OCI-LY3 (cell line): ENCODE measurements at regions not wholly inside any gene's neighbourhood (a gene's known extent, or its start where the extent isn't known, plus 50 kb on each side); places are given as distances from the start of the nearest gene placed in this dataset.

ENCODE experiments used
- CTCF ChIP-seq: fragments of 200-600, 300-600 bp; sonication (generic); IDR thresholded peaks from 2 replicates; pipeline ENCODE4 v1.5.1; 2014; ENCODE audit warnings: antibody characterized with exemption, low read length, low read depth
- EZH2phosphoT487 ChIP-seq: fragments of 200-600 bp; shearing (Covaris generic); IDR thresholded peaks from 2 replicates; pipeline ENCODE4 v1.6.1; 2018; ENCODE audit warnings: antibody characterized with exemption, mixed run types, low read depth

DNA sequence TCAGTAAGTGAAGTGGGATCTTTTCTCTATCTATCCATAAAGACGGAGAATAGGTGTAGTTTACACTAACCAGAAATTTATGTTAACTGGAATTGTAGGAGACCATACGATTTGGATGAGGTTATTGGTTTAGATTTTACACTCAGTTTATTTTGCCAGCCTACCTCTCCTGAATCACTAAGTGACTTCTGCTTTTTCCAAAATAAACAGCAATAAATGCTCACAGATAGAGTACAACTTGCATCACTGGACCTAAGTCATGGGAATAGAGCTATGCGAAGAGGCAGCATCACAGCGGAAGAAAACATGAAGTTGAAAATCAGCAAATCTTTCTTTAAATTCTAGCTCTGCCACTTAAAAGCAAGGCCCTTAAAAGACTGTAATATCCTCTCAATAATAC is 781.0 kb downstream of the LIG4 start:
- no peak for TF ChIP-seq CTCF
- no peak for TF ChIP-seq EZH2phosphoT487
